ENCODE measurements at regions not wholly inside any gene's neighbourhood (a gene's known extent, or its start where the extent isn't known, plus 50 kb on each side); places are given as distances from the start of the nearest gene placed in this dataset.

- no peak overlapping the region for H3K27ac ChIP-seq
- no peak for TF ChIP-seq CTCF (IDR thresholded peaks at IDR 0.05)
- WGBS, 3 donors, result 77 to 85% (median 83%) methylated on average over 1 of the region's 1 CpG
Measured at GRCh38 chr5:86814315-86814714, 196.6 kb downstream of the COX7C start.

GRCh38 chr5:86814907-86815306 lies 197.2 kb downstream of the COX7C start:
- no peaks in the 10 kb centered on the region for H3K27me3 ChIP-seq (ENCODE audit: insufficient read depth in 3 of 3, low read length in 2 of 3)
- no peaks in the 10 kb centered on the region for H3K9me3 ChIP-seq
- no peak overlapping the region for H3K4me3 ChIP-seq
- intact Hi-C loops (cut with DNase I), result no loop called here
- no peaks in the 10 kb centered on the region for H3K36me3 ChIP-seq (ENCODE audit: insufficient read depth in 1 of 2, low read depth in 1 of 2)
- H3K4me1 ChIP-seq, result no peaks in the 10 kb centered on the region
- no peak for TF ChIP-seq CTCF (IDR thresholded peaks at IDR 0.05)
- ATAC-seq (no peak), DNase-seq (no peak)
- H3K27ac ChIP-seq, result no peak overlapping the region

More at GRCh38 chr5:86814315-86814714, 196.6 kb downstream of the COX7C start:
- DNase-seq (no peak), ATAC-seq (no peak)
- no peaks in the 10 kb centered on the region for H3K9me3 ChIP-seq
- intact Hi-C loops (cut with DNase I), result no loop called here
- no peak overlapping the region for H3K4me3 ChIP-seq
- no peaks in the 10 kb centered on the region for H3K27me3 ChIP-seq (ENCODE audit: insufficient read depth in 3 of 3, low read length in 2 of 3)
- no peaks in the 10 kb centered on the region for H3K36me3 ChIP-seq (ENCODE audit: insufficient read depth in 1 of 2, low read depth in 1 of 2)
- no peaks in the 10 kb centered on the region for H3K4me1 ChIP-seq

- 63 to 68% (median 63%) methylated on average over 2 of the region's 2 CpGs for WGBS, 3 donors
- TF ChIP-seq CTCF (IDR thresholded peaks at IDR 0.05), result no peak
- ATAC-seq (no peak), DNase-seq (no peak)
- Histone ChIP-seq H3K4me3 (no peak overlapping the region), H3K9me3 (no peaks in the 10 kb centered on the region), H3K27ac (no peak overlapping the region), H3K27me3 (ENCODE audit: insufficient read depth in 3 of 3, low read length in 2 of 3) (no peaks in the 10 kb centered on the region), H3K36me3 (ENCODE audit: insufficient read depth in 1 of 2, low read depth in 1 of 2) (no peaks in the 10 kb centered on the region), H3K4me1 (no peaks in the 10 kb centered on the region)
- intact Hi-C loops (cut with DNase I), result no loop called here
Measured at GRCh38 chr5:86824637-86825036, 206.9 kb downstream of the COX7C start.

- H3K27me3 ChIP-seq (ENCODE audit: insufficient read depth in 3 of 3, low read length in 2 of 3), result no peaks in the 10 kb centered on the region
- no peaks in the 10 kb centered on the region for H3K4me1 ChIP-seq
- no peaks in the 10 kb centered on the region for H3K9me3 ChIP-seq
- no peak for TF ChIP-seq CTCF (IDR thresholded peaks at IDR 0.05)
- intact Hi-C loops (cut with DNase I), result no loop called here
- H3K36me3 ChIP-seq (ENCODE audit: insufficient read depth in 1 of 2, low read depth in 1 of 2), result no peaks in the 10 kb centered on the region
- ATAC-seq (no peak), DNase-seq (no peak)
- H3K27ac ChIP-seq, result no peak overlapping the region
- no peak overlapping the region for H3K4me3 ChIP-seq
Measured at GRCh38 chr5:86831128-86831527, 213.4 kb downstream of the COX7C start.

GRCh38 chr5:86833868-86834267 lies 216.1 kb downstream of the COX7C start:
- no peak for ATAC-seq
- 86 to 98% (median 93%) methylated on average over 1 of the region's 1 CpG for WGBS, 3 donors
- intact Hi-C loops (cut with DNase I), result no loop called here

More at GRCh38 chr5:86833868-86834267, 216.1 kb downstream of the COX7C start:
- H3K27me3 ChIP-seq (ENCODE audit: insufficient read depth in 3 of 3, low read length in 2 of 3), result no peaks in the 10 kb centered on the region
- no peak overlapping the region for H3K27ac ChIP-seq
- DNase-seq, result no peak
- no peaks in the 10 kb centered on the region for H3K4me1 ChIP-seq
- no peak overlapping the region for H3K4me3 ChIP-seq
- no peak for TF ChIP-seq CTCF (IDR thresholded peaks at IDR 0.05)
- H3K9me3 ChIP-seq, result no peaks in the 10 kb centered on the region
- no peaks in the 10 kb centered on the region for H3K36me3 ChIP-seq (ENCODE audit: insufficient read depth in 1 of 2, low read depth in 1 of 2)
